Heart left ventricle (tissue), 16 donors: ENCODE measurements at regions not wholly inside any gene's neighbourhood (a gene's known extent, or its start where the extent isn't known, plus 50 kb on each side); places are given as distances from the start of the nearest gene placed in this dataset.

Source experiments
- ATAC-seq, 4 donors: fragments of 200-7000 bp; cut with Tn5 transposase; one replicate each; pipeline ENCODE4 v1.9.1; 2020 to 2022; ENCODE audit warnings: moderate library complexity in 4 of 4, mild to moderate bottlenecking in 3 of 4, moderate number of reproducible peaks in 1 of 4
- DNase-seq, 5 donors: peaks; one replicate each; pipeline ENCODE4 v3.0.0-alpha.2; 2020
- H3K27ac ChIP-seq, 12 donors: fragments of 200-600 bp; sonication (generic) in 4 of 12; one replicate each; pipeline versions ENCODE4 v1.5.0 to v1.8.0; 2016 to 2022; ENCODE audit warnings: mild to moderate bottlenecking in 2 of 12
- H3K27me3 ChIP-seq, 9 donors: fragments of 200-600 bp; sonication (generic) in 2 of 9; one replicate each; pipeline versions ENCODE4 v1.5.1 to v1.8.0; 2016 to 2022; ENCODE audit warnings: mild to moderate bottlenecking in 3 of 9
- H3K36me3 ChIP-seq, 9 donors: fragments of 200-600 bp; sonication (generic) in 2 of 9; one replicate each; pipeline versions ENCODE4 v1.5.0 to v1.8.0; 2018 to 2022; ENCODE audit warnings: mild to moderate bottlenecking in 2 of 9
- H3K4me1 ChIP-seq, 12 donors: fragments of 200-600 bp; sonication (generic) in 4 of 12; one replicate each; pipeline versions ENCODE4 v1.5.0 to v1.8.0; 2016 to 2022; ENCODE audit warnings: mild to moderate bottlenecking in 3 of 12
- H3K4me3 ChIP-seq, 12 donors: fragments of 200-600 bp; sonication (generic) in 4 of 12; one replicate each; pipeline versions ENCODE4 v1.5.0 to v1.8.0; 2017 to 2022; ENCODE audit warnings: mild to moderate bottlenecking in 9 of 12, moderate library complexity in 4 of 12
- H3K9me3 ChIP-seq, 12 donors: fragments of 200-600 bp; sonication (generic) in 4 of 12; one replicate each; pipeline versions ENCODE4 v1.5.0 to v1.8.0; 2016 to 2022; ENCODE audit warnings: mild to moderate bottlenecking in 1 of 12
- CTCF ChIP-seq, 12 donors: fragments of 200-600 bp; sonication (generic) in 4 of 12; IDR thresholded peaks; one replicate each; pipeline versions ENCODE4 v1.5.0 to v1.8.0; 2018 to 2022; ENCODE audit warnings: antibody characterized with exemption in 12 of 12, mild to moderate bottlenecking in 5 of 12
- POLR2A ChIP-seq, 2 donors: fragments of 450-650 bp; IDR thresholded peaks; one replicate each; pipeline ENCODE4 v1.6.1; 2017; ENCODE audit warnings: antibody characterized with exemption in 2 of 2, mild to moderate bottlenecking in 2 of 2, moderate library complexity in 2 of 2
- WGBS, 4 donors: extraction: QIAGEN DNeasy Blood & Tissue Kit in 2 of 4; methylation state at CpG; one replicate each; pipeline versions ENCODE4 v1.1.5 to v1.1.7; 2013 to 2018; 5-methylcytosine and 5-hydroxymethylcytosine counted together
- intact Hi-C, 10 donors: fragments of 100-400 bp; cut with DNase I; formaldehyde crosslinking; loops; one replicate each; pipeline versions ENCODE4 v1.11.1 to v1.14.2; 2022
- donor health status: ischemic (EF 13 %, LVEDD 7.1; RV severe dilation, severe dysfunction).
- donor health status: healthy with polysubstance abuse.
- donor health status: DM: no; HTN: yes; CAD: no.
- donor health status: DM: no; HTN: no; CAD: no.
- donor health status: ischemic (EF 25% LVEDD 6.9; RV normal size, moderate dysfunction).
- donor health status: ischemic (EF 25% LVEDD 5.7; RV mildly dilated, moderate dysfunction).
- donor health status: healthy.
- donor health status: DM: yes; HTN: yes; CAD: no.
- donor health status: ischemic (EF 35%, LVEDD 5.7; RV mildly dilated, moderate dysfunction).
- donor health status: nonischemic (EF 11% LVEDD 7.7; RV severe dilation, severe dysfunction).
- donor health status: DM: yes; HTN: yes; CAD: no.
- donor health status: PGD.
- donor health status: ischemic (EF 29% LVEDD 5.4; RV normal size, mild dysfunction).
- donor health status: nonischemic (EF 23%, LVEDD 6.1; RV moderate dilation, normal function).

- ATAC-seq (no peak), DNase-seq (no peak)
- H3K36me3 ChIP-seq, result no peaks in the 10 kb centered on the region
- H3K4me3 ChIP-seq, result no peak overlapping the region
- no peaks in the 10 kb centered on the region for H3K4me1 ChIP-seq
- no peak overlapping the region for H3K27ac ChIP-seq
- WGBS, 4 donors, result 50 to 60% (median 57%) methylated on average over 5 of the region's 5 CpGs
- peaks cover 0 to 5% (median 0%) of the 10 kb centered on the region in 9 donors for H3K27me3 ChIP-seq
- no peaks in the 10 kb centered on the region for H3K9me3 ChIP-seq
- TF ChIP-seq CTCF (IDR thresholded peaks at IDR 0.05), result no peak
- no peak for TF ChIP-seq POLR2A (IDR thresholded peaks at IDR 0.05)
- intact Hi-C loops, result loop anchor here in 1 of 10 donors (10.0 kb wide), 1 partner anchor 380 kb away; no protein-coding TSS in a partner anchor
Measured at GRCh38 chr1:229835226-229835625, 209.2 kb downstream of the URB2 start.

GRCh38 chr1:229836324-229836723, 210.3 kb downstream of the URB2 start:
- Histone ChIP-seq H3K9me3 (no peaks in the 10 kb centered on the region), H3K27me3 (peaks cover 0 to 5% (median 0%) of the 10 kb centered on the region in 9 donors), H3K27ac (no peak overlapping the region), H3K4me3 (no peak overlapping the region), H3K4me1 (no peaks in the 10 kb centered on the region), H3K36me3 (no peaks in the 10 kb centered on the region)
- DNase-seq (no peak), ATAC-seq (no peak)
- intact Hi-C loops, result loop anchor here in 1 of 10 donors (10.0 kb wide), 1 partner anchor 378 kb away; no protein-coding TSS in a partner anchor
- 71 to 77% (median 74%) methylated on average over 9 of the region's 9 CpGs for WGBS, 4 donors
- TF ChIP-seq CTCF (IDR thresholded peaks at IDR 0.05), result no peak

GRCh38 chr1:229838204-229838603, 212.2 kb downstream of the URB2 start:
- 84 to 89% (median 86%) methylated on average over 7 of the region's 7 CpGs for WGBS, 4 donors

GRCh38 chr1:229839800-229840199, 213.8 kb downstream of the URB2 start:
- H3K27ac ChIP-seq, result no peak overlapping the region
- WGBS, 4 donors, result 58 to 69% (median 64%) methylated on average over 3 of the region's 3 CpGs
- intact Hi-C loops, result loop anchor here in 3 of 10 donors (5.0 to 10.0 kb wide), 4 partner anchors 225 to 465 kb away; partner anchors contain the start of gene GALNT2 (in 1 of the 3)
- no peaks in the 10 kb centered on the region for H3K9me3 ChIP-seq
- no peak for DNase-seq
- peaks cover 0 to 12% (median 3%) of the 10 kb centered on the region in 12 donors for H3K4me1 ChIP-seq
- TF ChIP-seq POLR2A (IDR thresholded peaks at IDR 0.05), result no peak
- no peak for TF ChIP-seq CTCF (IDR thresholded peaks at IDR 0.05)
- peaks cover 0 to 5% (median 0%) of the 10 kb centered on the region in 9 donors for H3K27me3 ChIP-seq
- H3K36me3 ChIP-seq, result no peaks in the 10 kb centered on the region
- H3K4me3 ChIP-seq, result no peak overlapping the region
- no peak for ATAC-seq

More at GRCh38 chr1:229838204-229838603, 212.2 kb downstream of the URB2 start:
- DNase-seq (no peak), ATAC-seq (no peak)
- Histone ChIP-seq H3K36me3 (no peaks in the 10 kb centered on the region), H3K27me3 (peaks cover 0 to 5% (median 0%) of the 10 kb centered on the region in 9 donors), H3K4me1 (peaks cover 0 to under 1% (median 0%) of the 10 kb centered on the region in 12 donors), H3K4me3 (no peak overlapping the region), H3K27ac (no peak overlapping the region), H3K9me3 (no peaks in the 10 kb centered on the region)
- intact Hi-C loops, result loop anchor here in 1 of 10 donors (10.0 kb wide), 1 partner anchor 377 kb away; no protein-coding TSS in a partner anchor
- no peak for TF ChIP-seq POLR2A (IDR thresholded peaks at IDR 0.05)
- TF ChIP-seq CTCF (IDR thresholded peaks at IDR 0.05), result no peak
